GM12865 (cell line): ENCODE measurements at regions not wholly inside any gene's neighbourhood (a gene's known extent, or its start where the extent isn't known, plus 50 kb on each side); places are given as distances from the start of the nearest gene placed in this dataset.

Experiments used
- DNase-seq: peaks from one replicate; pipeline ENCODE4 v3.0.0; 2010; ENCODE audit warnings: low read depth
- H3K4me3 ChIP-seq: 2 replicates; pipeline ENCODE4 v1.5.1; 2011; ENCODE audit warnings: mild to moderate bottlenecking, low read depth, low read length, control low read depth
- TF ChIP-seq, protein P1 (sequence below): IDR thresholded peaks from 2 replicates; pipeline ENCODE4 v1.5.1; 2011; ENCODE audit warnings: low read length, control low read depth, low read depth, inconsistent platforms; ENCODE audit not compliant: insufficient read depth; ENCODE audit errors: missing control alignments

- DNase-seq, result no peak
- H3K4me3 ChIP-seq, result no peak overlapping the region
- TF ChIP-seq, protein P1, sequence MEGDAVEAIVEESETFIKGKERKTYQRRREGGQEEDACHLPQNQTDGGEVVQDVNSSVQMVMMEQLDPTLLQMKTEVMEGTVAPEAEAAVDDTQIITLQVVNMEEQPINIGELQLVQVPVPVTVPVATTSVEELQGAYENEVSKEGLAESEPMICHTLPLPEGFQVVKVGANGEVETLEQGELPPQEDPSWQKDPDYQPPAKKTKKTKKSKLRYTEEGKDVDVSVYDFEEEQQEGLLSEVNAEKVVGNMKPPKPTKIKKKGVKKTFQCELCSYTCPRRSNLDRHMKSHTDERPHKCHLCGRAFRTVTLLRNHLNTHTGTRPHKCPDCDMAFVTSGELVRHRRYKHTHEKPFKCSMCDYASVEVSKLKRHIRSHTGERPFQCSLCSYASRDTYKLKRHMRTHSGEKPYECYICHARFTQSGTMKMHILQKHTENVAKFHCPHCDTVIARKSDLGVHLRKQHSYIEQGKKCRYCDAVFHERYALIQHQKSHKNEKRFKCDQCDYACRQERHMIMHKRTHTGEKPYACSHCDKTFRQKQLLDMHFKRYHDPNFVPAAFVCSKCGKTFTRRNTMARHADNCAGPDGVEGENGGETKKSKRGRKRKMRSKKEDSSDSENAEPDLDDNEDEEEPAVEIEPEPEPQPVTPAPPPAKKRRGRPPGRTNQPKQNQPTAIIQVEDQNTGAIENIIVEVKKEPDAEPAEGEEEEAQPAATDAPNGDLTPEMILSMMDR, result no peak
Measured at GRCh38 chr9:75593920-75594319, 296.6 kb upstream of the PCSK5 start.

DNA sequence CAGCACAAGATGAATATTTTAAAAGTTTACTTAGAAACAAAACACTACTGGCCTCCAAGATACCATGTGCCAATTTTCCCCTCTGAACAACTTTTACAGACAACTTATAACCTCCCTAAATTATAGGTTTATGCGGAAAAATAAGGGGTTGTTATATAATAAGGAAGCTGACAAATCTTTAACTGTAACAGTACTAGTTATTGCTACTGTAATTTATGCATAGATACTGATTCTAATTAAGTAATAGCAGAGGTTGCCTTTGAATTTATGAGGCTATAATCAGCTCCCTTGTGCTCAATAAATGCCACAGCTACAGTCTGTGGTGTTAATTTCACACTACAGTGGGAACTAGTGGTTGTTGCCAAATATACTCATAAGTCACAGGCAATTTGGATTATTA, 291.3 kb upstream of the PCSK5 start:
- H3K4me3 ChIP-seq, result no peak overlapping the region
- TF ChIP-seq, protein P1, result no peak
- DNase-seq, result no peak

DNA sequence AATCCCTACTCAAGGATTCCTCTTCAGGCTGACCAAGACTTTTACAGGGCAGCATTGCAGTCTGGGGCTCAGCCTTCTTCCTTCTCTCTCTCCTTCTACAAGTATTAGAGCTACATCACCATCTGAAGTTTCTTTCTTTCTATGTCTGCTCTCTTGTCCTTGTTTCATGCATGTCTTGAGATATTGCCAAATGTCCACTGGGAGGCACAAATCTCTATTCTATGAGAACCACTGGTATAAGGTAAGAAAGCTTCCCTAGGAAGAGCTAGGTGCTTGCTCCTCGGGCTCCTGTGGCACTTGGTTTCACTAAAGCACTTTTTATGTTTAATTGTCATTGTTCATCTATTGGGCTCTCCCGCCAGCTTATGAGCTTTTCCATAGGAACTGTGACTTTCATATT, 289.2 kb upstream of the PCSK5 start:
- no peak overlapping the region for H3K4me3 ChIP-seq
- TF ChIP-seq, protein P1, result no peak
- no peak for DNase-seq

GRCh38 chr9:75602060-75602459, 288.4 kb upstream of the PCSK5 start:
- TF ChIP-seq, protein P1, result no peak
- no peak overlapping the region for H3K4me3 ChIP-seq
- DNase-seq, result no peak

DNA sequence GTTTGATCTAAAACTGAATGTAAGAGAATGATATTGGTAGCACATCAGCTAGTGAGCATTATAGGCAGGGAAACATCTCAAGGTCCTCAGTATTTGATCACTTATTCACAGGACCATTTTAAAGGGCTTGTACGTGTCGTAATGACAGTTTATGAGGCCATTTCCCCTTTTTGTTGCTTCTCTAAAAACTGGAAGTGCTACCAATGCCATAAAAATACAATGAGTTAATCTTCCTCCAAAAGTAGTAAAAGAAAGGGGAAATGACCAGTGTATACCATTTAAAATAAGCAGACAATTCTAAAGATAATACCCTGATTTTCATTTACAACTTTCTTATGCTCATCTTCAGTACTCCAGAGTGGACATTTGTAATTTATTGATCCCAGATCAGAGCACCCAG, 285.8 kb upstream of the PCSK5 start:
- DNase-seq, result no peak
- TF ChIP-seq, protein P1, result no peak

GRCh38 chr9:75607521-75607920, 283.0 kb upstream of the PCSK5 start:
- H3K4me3 ChIP-seq, result no peak overlapping the region
- TF ChIP-seq, protein P1, result no peak
- no peak for DNase-seq

More for the DNA sequence above, 285.8 kb upstream of the PCSK5 start:
- no peak overlapping the region for H3K4me3 ChIP-seq

GRCh38 chr9:75609401-75609800, 281.1 kb upstream of the PCSK5 start:
- no peak for DNase-seq

More at GRCh38 chr9:75609401-75609800, 281.1 kb upstream of the PCSK5 start:
- no peak overlapping the region for H3K4me3 ChIP-seq
- TF ChIP-seq, protein P1, result no peak
